ENCODE measurements at regions not wholly inside any gene's neighbourhood (a gene's known extent, or its start where the extent isn't known, plus 50 kb on each side); places are given as distances from the start of the nearest gene placed in this dataset.
"Not testable (repeated sequence)": the region's sequence is repeated elsewhere in the genome, so short reads cannot be mapped to it uniquely, and the experiment has no call there.

DNA sequence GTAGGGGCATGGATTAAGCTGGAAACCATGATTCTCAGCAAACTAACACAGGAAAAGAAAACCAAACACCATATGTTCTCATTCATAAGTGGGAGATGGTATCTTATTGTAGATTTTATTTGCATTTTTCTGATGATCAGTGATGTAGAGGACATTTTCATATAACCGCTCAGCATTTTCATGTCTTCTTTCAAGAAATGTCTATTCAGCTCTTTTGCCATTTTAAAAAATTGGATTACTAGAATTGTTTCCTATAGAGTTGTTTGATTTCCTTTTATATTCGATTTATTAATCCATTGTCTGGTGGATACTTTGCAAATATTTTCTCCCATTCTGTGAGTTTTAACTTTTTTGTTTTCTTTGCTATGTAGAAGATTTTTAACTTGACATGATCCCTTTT lies 682.2 kb upstream of the BCHE start:
- Mint-ChIP-seq H3K9me3 (peaks cover 41% of the 10 kb centered on the region), H3K4me3 (no peak overlapping the region), H3K27ac (no peak overlapping the region), H3K27me3 (ENCODE audit: low read depth) (no peaks in the 10 kb centered on the region), H3K36me3 (ENCODE audit: low read depth) (no peaks in the 10 kb centered on the region), H3K4me1 (ENCODE audit: low read depth) (no peaks in the 10 kb centered on the region)
- no peak for DNase-seq (ENCODE audit: low spot score)

DNA sequence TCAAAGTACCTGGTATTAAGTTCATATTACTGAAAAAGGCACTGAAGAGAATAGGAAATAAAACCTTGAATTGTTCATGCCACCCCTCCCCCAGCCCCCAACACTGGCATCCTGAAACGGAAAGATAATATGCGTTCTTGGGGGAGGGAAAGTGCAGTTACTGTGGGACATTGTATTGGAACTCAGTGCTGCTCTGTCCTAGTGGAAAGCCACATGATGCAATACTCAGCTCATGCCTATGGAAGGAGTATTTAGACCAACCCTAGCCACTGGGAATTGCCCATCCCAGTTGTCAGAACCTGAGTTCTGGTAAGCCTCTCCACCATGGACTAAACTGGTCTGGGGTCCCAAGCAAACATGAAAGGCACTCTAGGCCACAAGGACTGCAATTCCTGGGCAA lies 680.8 kb upstream of the BCHE start:
- Mint-ChIP-seq H3K27me3 (ENCODE audit: low read depth) (no peaks in the 10 kb centered on the region), H3K9me3 (peaks cover 42% of the 10 kb centered on the region), H3K36me3 (ENCODE audit: low read depth) (no peaks in the 10 kb centered on the region), H3K4me1 (ENCODE audit: low read depth) (no peaks in the 10 kb centered on the region), H3K27ac (no peak overlapping the region), H3K4me3 (no peak overlapping the region)
- no peak for DNase-seq (ENCODE audit: low spot score)

DNA sequence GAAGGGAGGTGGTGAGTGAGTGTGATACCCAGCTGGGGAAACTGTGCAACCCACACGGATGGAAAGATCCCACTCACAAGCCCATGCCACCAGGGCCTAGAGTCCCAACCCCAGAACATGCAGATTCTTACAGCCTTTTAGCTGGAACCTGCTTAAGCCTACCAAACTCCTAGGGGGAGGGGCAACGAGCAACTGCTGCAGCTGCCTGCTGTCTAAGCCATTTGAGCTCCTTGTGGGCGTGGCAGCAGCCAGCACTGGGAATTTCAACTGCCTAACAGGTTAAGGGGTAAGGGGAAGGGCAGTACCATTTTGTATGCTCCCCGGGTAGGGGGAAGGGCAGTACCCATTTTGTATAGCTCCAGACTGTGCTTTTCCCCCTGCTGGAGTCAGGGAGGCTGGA lies 673.2 kb upstream of the BCHE start:
- no peak for DNase-seq (ENCODE audit: low spot score)
- Mint-ChIP-seq H3K27me3 (ENCODE audit: low read depth) (no peaks in the 10 kb centered on the region), H3K9me3 (peaks cover 32% of the 10 kb centered on the region), H3K36me3 (ENCODE audit: low read depth) (no peaks in the 10 kb centered on the region), H3K4me3 (no peak overlapping the region), H3K4me1 (ENCODE audit: low read depth) (no peaks in the 10 kb centered on the region), H3K27ac (no peak overlapping the region)

DNA sequence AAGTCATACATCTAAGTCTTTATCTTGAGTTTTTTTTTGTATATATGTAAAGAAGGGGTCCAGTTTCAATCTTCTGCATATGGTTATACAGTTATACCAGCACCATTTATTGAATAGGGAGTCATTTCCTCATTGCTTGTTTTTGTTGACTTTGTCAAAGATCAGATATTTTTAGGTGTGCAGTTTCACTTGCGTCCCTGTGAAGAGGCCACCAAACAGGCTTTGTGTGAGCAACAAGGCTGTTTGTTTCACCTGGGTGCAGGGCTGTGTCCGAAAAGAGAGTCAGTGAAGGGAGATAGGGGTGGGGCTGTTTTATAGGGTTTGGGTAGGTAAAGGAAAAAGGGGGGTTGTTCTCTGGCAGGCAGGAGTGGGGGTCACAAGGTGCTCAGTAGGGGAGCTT lies 663.2 kb upstream of the BCHE start:
- H3K27me3 Mint-ChIP-seq (ENCODE audit: low read depth); H3K4me3 Mint-ChIP-seq; H3K4me1 Mint-ChIP-seq (ENCODE audit: low read depth); H3K36me3 Mint-ChIP-seq (ENCODE audit: low read depth); H3K27ac Mint-ChIP-seq; DNase-seq (ENCODE audit: low spot score): not testable (repeated sequence)
- H3K9me3 Mint-ChIP-seq, result peaks cover 53% of the 10 kb centered on the region

DNA sequence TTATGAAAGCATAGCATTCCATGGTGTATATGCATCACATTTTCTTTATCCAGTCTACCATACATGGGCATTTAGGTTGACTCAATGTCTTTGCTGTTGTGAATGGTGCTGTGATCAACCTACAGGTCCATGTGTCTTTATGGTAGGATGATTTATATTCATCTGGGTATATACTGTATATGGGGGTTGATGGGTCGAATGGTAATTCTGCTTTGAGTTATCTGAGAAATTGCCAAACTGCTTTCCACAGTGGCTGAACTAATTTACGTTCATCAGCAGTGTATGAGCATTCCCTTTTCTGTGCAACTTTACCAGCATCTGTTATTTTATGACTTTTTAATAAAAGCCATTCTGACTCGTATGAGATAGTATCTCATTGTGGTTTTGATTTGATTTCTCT lies 662.4 kb upstream of the BCHE start:
- Mint-ChIP-seq H3K27me3 (ENCODE audit: low read depth) (no peaks in the 10 kb centered on the region), H3K4me3 (no peak overlapping the region), H3K27ac (no peak overlapping the region), H3K36me3 (ENCODE audit: low read depth) (no peaks in the 10 kb centered on the region), H3K9me3 (peaks cover 48% of the 10 kb centered on the region), H3K4me1 (ENCODE audit: low read depth) (no peaks in the 10 kb centered on the region)
- DNase-seq (ENCODE audit: low spot score), result no peak

DNA sequence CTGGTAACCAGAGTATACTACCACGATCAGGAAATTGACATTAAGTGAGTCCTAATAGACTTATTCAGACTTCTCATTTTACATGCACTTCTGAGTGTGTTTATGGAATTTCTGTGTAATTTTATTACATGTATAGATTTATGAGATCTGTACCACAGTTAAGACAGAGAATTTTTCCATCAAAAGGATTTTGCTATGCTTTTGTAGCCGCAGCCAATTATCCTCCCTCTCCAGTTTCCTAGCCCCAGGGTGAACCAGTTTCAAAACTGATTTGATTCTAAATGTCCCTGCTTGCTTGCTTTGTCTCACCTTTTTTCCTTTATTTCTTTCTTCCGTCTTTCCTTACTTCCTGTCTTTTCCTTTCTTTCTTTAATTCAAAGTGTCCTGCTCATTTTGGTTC lies 661.2 kb upstream of the BCHE start:
- H3K4me3 Mint-ChIP-seq, result no peak overlapping the region
- DNase-seq (ENCODE audit: low spot score), result no peak
- H3K27ac Mint-ChIP-seq, result no peak overlapping the region
- H3K36me3 Mint-ChIP-seq (ENCODE audit: low read depth), result no peaks in the 10 kb centered on the region
- H3K9me3 Mint-ChIP-seq, result peaks cover 44% of the 10 kb centered on the region
- H3K4me1 Mint-ChIP-seq (ENCODE audit: low read depth), result no peaks in the 10 kb centered on the region
- no peaks in the 10 kb centered on the region for H3K27me3 Mint-ChIP-seq (ENCODE audit: low read depth)

DNA sequence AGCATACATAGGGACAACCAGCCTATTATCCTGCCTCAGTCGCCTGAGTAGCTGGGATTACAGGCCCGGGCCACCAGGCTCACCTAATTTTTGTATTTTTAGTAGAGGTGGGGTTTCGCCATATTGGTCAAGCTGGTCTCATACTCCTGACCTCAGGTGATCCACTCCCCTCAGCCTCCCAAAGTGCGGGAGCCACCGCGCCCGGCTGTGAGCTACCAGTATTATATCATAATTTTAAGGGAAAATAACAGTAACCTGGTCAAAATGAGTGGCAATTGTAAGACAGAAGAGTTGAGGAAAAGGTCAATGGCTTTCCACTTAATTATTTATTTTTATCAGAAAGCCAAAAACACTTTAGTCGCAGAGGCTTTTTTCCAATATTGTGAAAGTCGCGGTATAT lies 652.6 kb upstream of the BCHE start:
- Mint-ChIP-seq H3K9me3 (peaks cover 21% of the 10 kb centered on the region), H3K4me1 (ENCODE audit: low read depth) (no peaks in the 10 kb centered on the region), H3K4me3 (no peak overlapping the region), H3K36me3 (ENCODE audit: low read depth) (no peaks in the 10 kb centered on the region), H3K27ac (no peak overlapping the region), H3K27me3 (ENCODE audit: low read depth) (no peaks in the 10 kb centered on the region)
- DNase-seq (ENCODE audit: low spot score), result no peak

DNA sequence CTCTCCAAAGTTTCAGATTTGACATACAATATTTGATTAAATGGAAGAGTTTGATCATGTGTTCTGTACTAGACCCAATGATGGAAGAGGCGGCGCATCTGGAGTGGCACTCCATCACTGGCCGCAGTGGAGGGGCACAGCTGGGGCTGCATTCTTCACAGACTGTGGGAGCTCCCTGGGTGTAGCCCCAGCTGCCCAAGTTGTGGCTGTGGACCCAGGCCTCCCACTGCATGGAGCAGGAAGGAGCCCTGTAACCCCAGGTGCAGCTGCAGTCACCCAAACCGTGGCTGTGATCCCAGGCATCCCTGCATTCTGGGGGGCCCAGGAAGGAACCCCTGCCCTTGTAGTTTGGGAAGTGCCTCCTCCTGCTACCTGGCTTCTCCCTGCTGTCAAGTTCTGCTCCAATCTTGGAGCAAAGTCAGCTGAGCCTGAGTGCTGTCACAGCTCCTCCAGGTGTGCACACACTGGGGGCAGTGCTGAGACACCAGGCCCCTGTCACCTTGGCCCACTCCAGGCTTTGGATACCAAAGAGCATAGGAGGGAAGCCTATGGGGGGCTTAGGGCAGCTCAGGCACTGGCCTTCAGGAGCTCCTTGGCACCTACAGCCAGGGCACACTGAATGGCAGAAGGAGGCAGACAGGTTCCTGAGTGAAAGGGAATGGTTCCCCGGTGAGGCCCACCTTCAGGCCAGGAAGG lies 651.9 kb upstream of the BCHE start:
- Mint-ChIP-seq H3K27me3 (ENCODE audit: low read depth) (no peaks in the 10 kb centered on the region), H3K9me3 (peaks cover 23% of the 10 kb centered on the region), H3K4me1 (ENCODE audit: low read depth) (no peaks in the 10 kb centered on the region), H3K27ac (no peak overlapping the region), H3K4me3 (no peak overlapping the region), H3K36me3 (ENCODE audit: low read depth) (no peaks in the 10 kb centered on the region)
- no peak for DNase-seq (ENCODE audit: low spot score)

DNA sequence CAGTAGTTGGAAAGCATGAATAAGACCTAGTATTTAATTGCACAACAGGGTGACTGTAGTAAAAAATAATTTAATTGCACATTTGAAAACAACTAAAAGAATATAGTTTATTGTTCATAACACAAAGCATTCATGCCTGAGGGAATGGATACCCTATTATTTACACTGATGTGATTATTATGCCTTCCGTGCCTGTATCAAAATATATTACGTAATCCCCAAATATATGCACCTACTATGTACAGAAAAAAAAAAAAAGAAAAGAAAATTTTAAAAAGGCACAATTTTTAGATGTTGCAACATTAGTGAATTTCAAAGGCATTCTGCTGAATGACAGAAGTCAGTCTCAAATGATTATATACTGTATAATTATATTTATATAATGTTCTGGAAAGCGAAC lies 647.2 kb upstream of the BCHE start:
- H3K27me3 Mint-ChIP-seq (ENCODE audit: low read depth), result no peaks in the 10 kb centered on the region
- no peak overlapping the region for H3K27ac Mint-ChIP-seq
- H3K4me1 Mint-ChIP-seq (ENCODE audit: low read depth), result no peaks in the 10 kb centered on the region
- peaks cover 30% of the 10 kb centered on the region for H3K9me3 Mint-ChIP-seq
- H3K4me3 Mint-ChIP-seq, result no peak overlapping the region
- DNase-seq (ENCODE audit: low spot score), result no peak
- H3K36me3 Mint-ChIP-seq (ENCODE audit: low read depth), result no peaks in the 10 kb centered on the region

DNA sequence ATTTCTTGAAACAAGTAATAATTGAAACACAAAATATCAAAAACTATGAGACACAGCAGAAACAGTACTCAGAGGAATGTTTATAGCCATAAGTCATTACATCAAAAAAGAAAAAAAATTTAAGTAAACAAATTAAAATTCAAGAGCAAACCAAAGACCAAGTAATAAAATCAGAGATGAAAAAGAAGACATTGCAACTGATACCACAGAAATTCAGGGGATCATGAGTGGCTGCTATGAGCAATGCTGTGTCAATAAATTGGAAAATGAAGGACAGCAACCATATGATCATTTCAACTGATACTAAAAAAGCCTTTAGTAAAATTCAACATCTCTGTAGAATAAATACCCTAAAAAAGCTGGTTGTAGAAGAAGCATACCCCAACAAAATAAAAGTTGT lies 644.1 kb upstream of the BCHE start:
- Mint-ChIP-seq H3K27ac (no peak overlapping the region), H3K4me1 (ENCODE audit: low read depth) (no peaks in the 10 kb centered on the region), H3K27me3 (ENCODE audit: low read depth) (no peaks in the 10 kb centered on the region), H3K9me3 (peaks cover 33% of the 10 kb centered on the region), H3K36me3 (ENCODE audit: low read depth) (no peaks in the 10 kb centered on the region), H3K4me3 (no peak overlapping the region)
- no peak for DNase-seq (ENCODE audit: low spot score)

DNA sequence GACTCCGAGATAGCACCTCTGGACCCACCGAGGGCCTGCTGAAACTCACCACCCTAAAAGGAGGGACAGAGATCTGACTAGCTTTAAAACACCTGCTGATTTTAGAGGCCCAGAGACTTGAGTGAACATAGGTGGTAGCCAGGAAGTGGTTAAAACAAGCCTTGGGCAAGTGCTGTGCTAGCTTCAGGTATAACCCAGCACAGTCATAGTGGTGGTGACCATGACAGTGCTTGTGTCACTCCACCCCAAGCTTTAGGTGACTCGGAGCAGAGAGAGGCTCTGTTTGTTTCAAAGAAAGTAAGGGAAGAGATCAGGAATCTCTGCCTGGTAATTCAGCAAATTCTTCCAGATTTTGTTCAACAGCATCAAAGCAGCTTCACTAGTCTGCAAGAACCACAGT lies 641.1 kb upstream of the BCHE start:
- H3K27me3 Mint-ChIP-seq (ENCODE audit: low read depth), result no peaks in the 10 kb centered on the region
- no peaks in the 10 kb centered on the region for H3K36me3 Mint-ChIP-seq (ENCODE audit: low read depth)
- H3K9me3 Mint-ChIP-seq, result peaks cover 23% of the 10 kb centered on the region
- DNase-seq (ENCODE audit: low spot score), result no peak
- no peak overlapping the region for H3K27ac Mint-ChIP-seq
- no peaks in the 10 kb centered on the region for H3K4me1 Mint-ChIP-seq (ENCODE audit: low read depth)
- H3K4me3 Mint-ChIP-seq, result no peak overlapping the region

DNA sequence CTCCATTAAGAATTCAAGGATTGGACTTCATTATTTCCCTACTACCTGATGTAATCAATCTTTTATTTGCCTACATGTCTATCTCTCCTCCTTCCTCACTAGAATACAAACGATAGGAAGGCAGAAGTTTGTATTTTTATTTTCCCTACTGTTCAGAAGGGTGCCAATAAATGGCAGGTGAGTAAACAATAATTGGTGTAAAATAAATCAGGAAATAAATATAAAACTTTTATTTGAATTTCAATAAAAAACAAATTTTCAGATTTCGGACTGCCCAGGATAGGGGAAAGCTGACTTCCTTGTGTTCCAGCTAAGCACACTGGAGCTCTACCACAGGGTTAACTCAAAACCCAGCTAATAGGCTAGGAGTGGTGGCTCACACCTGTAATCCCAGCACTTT lies 636.3 kb upstream of the BCHE start:
- Mint-ChIP-seq H3K9me3 (peaks cover 11% of the 10 kb centered on the region), H3K27me3 (ENCODE audit: low read depth) (no peaks in the 10 kb centered on the region), H3K4me1 (ENCODE audit: low read depth) (no peaks in the 10 kb centered on the region), H3K4me3 (no peak overlapping the region), H3K36me3 (ENCODE audit: low read depth) (no peaks in the 10 kb centered on the region), H3K27ac (no peak overlapping the region)
- no peak for DNase-seq (ENCODE audit: low spot score)

DNA sequence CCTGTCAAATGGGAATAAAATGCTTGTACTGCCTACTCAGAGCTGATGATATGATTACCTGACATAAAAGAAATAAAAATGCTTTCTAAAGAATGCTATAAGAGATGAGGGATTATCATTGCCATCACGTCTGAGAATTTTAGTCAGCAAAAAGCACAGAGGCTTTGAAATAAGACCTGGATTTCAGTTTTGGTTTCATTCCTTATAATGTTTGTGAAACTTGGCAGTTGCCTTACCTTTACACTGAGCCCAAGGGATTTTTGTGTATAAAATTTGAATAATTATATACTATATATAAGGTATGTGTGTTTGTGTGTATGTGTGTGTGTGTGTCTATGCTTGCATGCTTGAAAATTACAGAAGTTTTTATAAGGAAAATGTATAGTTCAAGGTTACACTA lies 634.8 kb upstream of the BCHE start:
- Mint-ChIP-seq H3K36me3 (ENCODE audit: low read depth) (no peaks in the 10 kb centered on the region), H3K9me3 (peaks cover 11% of the 10 kb centered on the region), H3K27ac (no peak overlapping the region), H3K27me3 (ENCODE audit: low read depth) (no peaks in the 10 kb centered on the region), H3K4me3 (no peak overlapping the region), H3K4me1 (ENCODE audit: low read depth) (no peaks in the 10 kb centered on the region)
- no peak for DNase-seq (ENCODE audit: low spot score)

DNA sequence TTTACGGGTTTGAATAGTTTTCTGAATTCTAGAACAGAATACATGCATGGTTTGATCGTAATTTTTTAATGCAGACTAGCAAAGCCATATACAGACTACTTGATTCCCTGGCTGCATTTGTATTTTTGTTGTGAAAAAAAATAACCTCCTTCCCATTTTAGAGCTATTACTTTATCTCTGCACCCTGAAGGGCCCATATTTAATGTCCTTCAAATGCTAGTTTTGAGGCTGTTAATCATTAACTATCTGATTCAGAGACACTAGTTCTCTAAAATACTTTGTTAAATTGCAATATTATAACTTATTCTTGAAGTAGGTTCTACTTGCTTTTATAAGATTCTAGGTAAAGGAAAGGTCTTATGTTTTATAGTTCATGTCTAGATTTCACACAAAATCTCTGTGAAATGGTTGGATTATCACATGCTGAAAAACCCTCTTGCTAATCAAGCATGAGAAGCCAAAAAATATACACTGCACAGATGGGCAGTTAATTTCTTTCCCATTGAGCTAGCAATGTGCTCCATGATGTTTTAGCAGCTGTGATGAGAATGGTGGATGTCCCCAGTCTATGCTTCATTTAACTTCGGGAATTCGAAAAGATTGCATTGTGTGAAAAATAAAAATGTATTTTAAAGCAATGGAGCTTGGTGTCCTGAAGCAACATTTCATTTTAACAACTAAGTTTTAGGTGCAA lies 634.0 kb upstream of the BCHE start:
- Mint-ChIP-seq H3K4me3 (no peak overlapping the region), H3K9me3 (peaks cover 11% of the 10 kb centered on the region), H3K27me3 (ENCODE audit: low read depth) (no peaks in the 10 kb centered on the region), H3K4me1 (ENCODE audit: low read depth) (no peaks in the 10 kb centered on the region), H3K36me3 (ENCODE audit: low read depth) (no peaks in the 10 kb centered on the region), H3K27ac (no peak overlapping the region)
- DNase-seq (ENCODE audit: low spot score), result no peak

DNA sequence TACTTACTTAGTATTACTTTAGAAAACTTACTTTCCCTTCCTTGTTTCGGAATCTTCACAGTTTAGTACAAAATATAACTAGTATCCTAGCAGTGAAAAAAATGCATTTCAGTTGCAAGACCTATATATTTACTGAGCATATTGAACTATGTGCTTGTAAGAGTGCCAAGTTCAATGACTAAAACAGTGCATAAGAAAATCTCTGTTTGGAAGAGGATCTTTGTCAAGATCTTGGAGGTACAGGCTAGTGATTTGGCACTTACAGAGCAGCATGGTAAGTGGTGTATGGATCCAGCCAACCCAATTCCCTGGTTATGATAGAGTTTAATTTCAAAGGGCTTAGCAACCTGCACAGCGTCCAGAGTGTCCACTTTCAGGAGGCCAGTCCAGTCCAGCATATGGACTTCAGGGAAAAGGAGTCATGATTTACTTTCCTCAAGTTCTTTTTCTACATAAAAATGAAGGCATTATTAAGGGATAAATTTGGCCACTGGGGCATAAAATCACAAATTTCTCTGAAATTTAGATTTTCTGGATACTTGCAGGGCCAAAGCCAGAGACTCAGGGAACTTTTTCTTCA lies 625.8 kb upstream of the BCHE start:
- H3K27me3 Mint-ChIP-seq (ENCODE audit: low read depth), result no peaks in the 10 kb centered on the region
- no peaks in the 10 kb centered on the region for H3K4me1 Mint-ChIP-seq (ENCODE audit: low read depth)
- H3K9me3 Mint-ChIP-seq, result no peaks in the 10 kb centered on the region
- no peak overlapping the region for H3K4me3 Mint-ChIP-seq
- no peaks in the 10 kb centered on the region for H3K36me3 Mint-ChIP-seq (ENCODE audit: low read depth)
- DNase-seq (ENCODE audit: low spot score), result no peak
- no peak overlapping the region for H3K27ac Mint-ChIP-seq

All from T-helper 2 cell treated with Interferon-gamma antibody and Interleukin-4, amounts not matched to agents 5 μg/mL and 100 μg/mL, for 36 hours (primary cell).